ENCODE measurements at regions not wholly inside any gene's neighbourhood (a gene's known extent, or its start where the extent isn't known, plus 50 kb on each side); places are given as distances from the start of the nearest gene placed in this dataset.

GRCh38 chr3:74360406-74360805 is 254.1 kb downstream of the CNTN3 start:
- no peak for DNase-seq
- H3K9me3 ChIP-seq, result no peaks in the 10 kb centered on the region

GRCh38 chr3:74357881-74358280 is 256.6 kb downstream of the CNTN3 start:
- Histone ChIP-seq H3K36me3 (ENCODE audit: insufficient read depth in 1 of 2, low read depth in 1 of 2) (no peaks in the 10 kb centered on the region), H3K27ac (no peak overlapping the region), H3K4me1 (no peaks in the 10 kb centered on the region), H3K27me3 (ENCODE audit: insufficient read depth in 3 of 3, low read length in 2 of 3) (no peaks in the 10 kb centered on the region), H3K4me3 (no peak overlapping the region), H3K9me3 (no peaks in the 10 kb centered on the region)
- TF ChIP-seq CTCF (IDR thresholded peaks at IDR 0.05), result no peak
- intact Hi-C loops (cut with DNase I), result no loop called here
- WGBS, 3 donors, result 25 to 38% (median 31%) methylated on average over 6 of the region's 6 CpGs
- DNase-seq, result no peak
- ATAC-seq, result no peak

More at GRCh38 chr3:74360406-74360805, 254.1 kb downstream of the CNTN3 start:
- intact Hi-C loops (cut with DNase I), result no loop called here
- Histone ChIP-seq H3K4me1 (no peaks in the 10 kb centered on the region), H3K4me3 (no peak overlapping the region), H3K27me3 (ENCODE audit: insufficient read depth in 3 of 3, low read length in 2 of 3) (no peaks in the 10 kb centered on the region), H3K36me3 (ENCODE audit: insufficient read depth in 1 of 2, low read depth in 1 of 2) (no peaks in the 10 kb centered on the region), H3K27ac (no peak overlapping the region)
- no peak for ATAC-seq
- TF ChIP-seq CTCF (IDR thresholded peaks at IDR 0.05), result no peak

GRCh38 chr3:74353039-74353438 is 261.4 kb downstream of the CNTN3 start:
- no peaks in the 10 kb centered on the region for H3K9me3 ChIP-seq
- ATAC-seq, result no peak
- no peak overlapping the region for H3K27ac ChIP-seq
- no peaks in the 10 kb centered on the region for H3K36me3 ChIP-seq (ENCODE audit: insufficient read depth in 1 of 2, low read depth in 1 of 2)
- H3K4me1 ChIP-seq, result no peaks in the 10 kb centered on the region
- WGBS, 3 donors, result 71 to 78% (median 77%) methylated on average over 1 of the region's 1 CpG
- H3K4me3 ChIP-seq, result no peak overlapping the region
- no peak for DNase-seq
- no peaks in the 10 kb centered on the region for H3K27me3 ChIP-seq (ENCODE audit: insufficient read depth in 3 of 3, low read length in 2 of 3)
- intact Hi-C loops (cut with DNase I), result no loop called here
- TF ChIP-seq CTCF (IDR thresholded peaks at IDR 0.05), result no peak

- H3K36me3 ChIP-seq (ENCODE audit: insufficient read depth in 1 of 2, low read depth in 1 of 2), result no peaks in the 10 kb centered on the region
- no peaks in the 10 kb centered on the region for H3K9me3 ChIP-seq
- no peaks in the 10 kb centered on the region for H3K27me3 ChIP-seq (ENCODE audit: insufficient read depth in 3 of 3, low read length in 2 of 3)
- H3K4me3 ChIP-seq, result no peak overlapping the region
- 80 to 93% (median 85%) methylated on average over 1 of the region's 1 CpG for WGBS, 3 donors
- ATAC-seq (no peak), DNase-seq (no peak)
- TF ChIP-seq CTCF (IDR thresholded peaks at IDR 0.05), result no peak
- intact Hi-C loops (cut with DNase I), result no loop called here
- H3K27ac ChIP-seq, result no peak overlapping the region
- no peaks in the 10 kb centered on the region for H3K4me1 ChIP-seq
Measured at GRCh38 chr3:74352166-74352565, 262.3 kb downstream of the CNTN3 start.

GRCh38 chr3:74351213-74351612 is 263.2 kb downstream of the CNTN3 start:
- Histone ChIP-seq H3K9me3 (no peaks in the 10 kb centered on the region), H3K27me3 (ENCODE audit: insufficient read depth in 3 of 3, low read length in 2 of 3) (no peaks in the 10 kb centered on the region), H3K4me1 (no peaks in the 10 kb centered on the region), H3K36me3 (ENCODE audit: insufficient read depth in 1 of 2, low read depth in 1 of 2) (no peaks in the 10 kb centered on the region), H3K27ac (no peak overlapping the region), H3K4me3 (no peak overlapping the region)
- 57 to 61% (median 59%) methylated on average over 5 of the region's 5 CpGs for WGBS, 3 donors
- no peak for ATAC-seq
- intact Hi-C loops (cut with DNase I), result no loop called here
- no peak for TF ChIP-seq CTCF (IDR thresholded peaks at IDR 0.05)
- DNase-seq, result no peak

Measured in psoas muscle (tissue), 7 donors.